ENCODE measurements at regions not wholly inside any gene's neighbourhood (a gene's known extent, or its start where the extent isn't known, plus 50 kb on each side); places are given as distances from the start of the nearest gene placed in this dataset.
A peak's percentile ranks its signal among the peaks of the same experiment; 100 is the strongest.

- peaks cover 19% of the 10 kb centered on the region for H3K9me3 Mint-ChIP-seq
- H3K36me3 Mint-ChIP-seq (ENCODE audit: low read depth): no peaks in the 10 kb centered on the region
- no peaks in the 10 kb centered on the region for H3K4me1 Mint-ChIP-seq
These were observed 116.5 kb downstream of the NOL4 start for GRCh38 chr18:34108206-34108605.

GRCh38 chr18:34098109-34098508, 126.6 kb downstream of the NOL4 start:
- Mint-ChIP-seq H3K27ac (no peak overlapping the region), H3K4me3 (no peak overlapping the region), H3K4me1 (peaks cover 6% of the 10 kb centered on the region), H3K9me3 (no peaks in the 10 kb centered on the region), H3K36me3 (ENCODE audit: low read depth) (no peaks in the 10 kb centered on the region), H3K27me3 (ENCODE audit: low read depth, poor library complexity) (peaks cover 4% of the 10 kb centered on the region)
- TF ChIP-seq, protein P1, sequence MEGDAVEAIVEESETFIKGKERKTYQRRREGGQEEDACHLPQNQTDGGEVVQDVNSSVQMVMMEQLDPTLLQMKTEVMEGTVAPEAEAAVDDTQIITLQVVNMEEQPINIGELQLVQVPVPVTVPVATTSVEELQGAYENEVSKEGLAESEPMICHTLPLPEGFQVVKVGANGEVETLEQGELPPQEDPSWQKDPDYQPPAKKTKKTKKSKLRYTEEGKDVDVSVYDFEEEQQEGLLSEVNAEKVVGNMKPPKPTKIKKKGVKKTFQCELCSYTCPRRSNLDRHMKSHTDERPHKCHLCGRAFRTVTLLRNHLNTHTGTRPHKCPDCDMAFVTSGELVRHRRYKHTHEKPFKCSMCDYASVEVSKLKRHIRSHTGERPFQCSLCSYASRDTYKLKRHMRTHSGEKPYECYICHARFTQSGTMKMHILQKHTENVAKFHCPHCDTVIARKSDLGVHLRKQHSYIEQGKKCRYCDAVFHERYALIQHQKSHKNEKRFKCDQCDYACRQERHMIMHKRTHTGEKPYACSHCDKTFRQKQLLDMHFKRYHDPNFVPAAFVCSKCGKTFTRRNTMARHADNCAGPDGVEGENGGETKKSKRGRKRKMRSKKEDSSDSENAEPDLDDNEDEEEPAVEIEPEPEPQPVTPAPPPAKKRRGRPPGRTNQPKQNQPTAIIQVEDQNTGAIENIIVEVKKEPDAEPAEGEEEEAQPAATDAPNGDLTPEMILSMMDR (IDR thresholded peaks at IDR 0.05): no peak
- DNase-seq: peak; percentile 6

More at GRCh38 chr18:34108206-34108605, 116.5 kb downstream of the NOL4 start:
- no peak for DNase-seq
- no peak overlapping the region for H3K27ac Mint-ChIP-seq
- TF ChIP-seq, protein P1 (IDR thresholded peaks at IDR 0.05): no peak
- H3K4me3 Mint-ChIP-seq: no peak overlapping the region
- peaks cover 4% of the 10 kb centered on the region for H3K27me3 Mint-ChIP-seq (ENCODE audit: low read depth, poor library complexity)

DNA sequence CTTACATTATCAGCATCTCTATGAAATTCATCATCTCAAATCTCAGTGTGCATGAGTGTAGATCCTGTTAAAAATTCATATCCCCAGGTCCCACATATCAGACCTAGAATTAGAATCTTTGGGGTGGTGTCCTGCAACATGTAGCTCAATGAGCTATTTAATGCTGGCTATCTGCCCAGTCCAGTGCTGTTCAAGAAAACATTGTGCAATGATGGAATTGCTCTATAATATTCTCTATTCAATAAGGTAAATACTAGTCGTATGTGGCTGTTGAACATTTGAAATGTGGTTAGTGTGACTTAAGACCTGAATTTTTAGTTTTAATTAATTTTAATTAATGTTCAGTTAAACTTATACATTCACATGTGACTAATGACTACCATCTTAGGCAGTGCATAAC, 127.4 kb downstream of the NOL4 start:
- H3K36me3 Mint-ChIP-seq (ENCODE audit: low read depth): no peaks in the 10 kb centered on the region
- H3K27me3 Mint-ChIP-seq (ENCODE audit: low read depth, poor library complexity): peaks cover 4% of the 10 kb centered on the region
- no peak overlapping the region for H3K27ac Mint-ChIP-seq
- no peak for DNase-seq
- H3K4me1 Mint-ChIP-seq: peaks cover 6% of the 10 kb centered on the region
- TF ChIP-seq, protein P1 (IDR thresholded peaks at IDR 0.05): no peak
- no peak overlapping the region for H3K4me3 Mint-ChIP-seq
- H3K9me3 Mint-ChIP-seq: no peaks in the 10 kb centered on the region

GRCh38 chr18:34094148-34094547, 130.6 kb downstream of the NOL4 start:
- Mint-ChIP-seq H3K27ac (no peak overlapping the region), H3K4me3 (no peak overlapping the region), H3K27me3 (ENCODE audit: low read depth, poor library complexity) (peaks cover 4% of the 10 kb centered on the region), H3K9me3 (no peaks in the 10 kb centered on the region), H3K4me1 (peaks cover 6% of the 10 kb centered on the region), H3K36me3 (ENCODE audit: low read depth) (no peaks in the 10 kb centered on the region)
- no peak for DNase-seq
- TF ChIP-seq, protein P1 (IDR thresholded peaks at IDR 0.05): no peak

GRCh38 chr18:34092796-34093195, 131.9 kb downstream of the NOL4 start:
- DNase-seq: no peak
- Mint-ChIP-seq H3K36me3 (ENCODE audit: low read depth) (no peaks in the 10 kb centered on the region), H3K27ac (no peak overlapping the region), H3K9me3 (no peaks in the 10 kb centered on the region), H3K4me3 (no peak overlapping the region), H3K27me3 (ENCODE audit: low read depth, poor library complexity) (peaks cover 4% of the 10 kb centered on the region), H3K4me1 (peaks cover under 1% of the 10 kb centered on the region)
- TF ChIP-seq, protein P1 (IDR thresholded peaks at IDR 0.05): no peak

DNA sequence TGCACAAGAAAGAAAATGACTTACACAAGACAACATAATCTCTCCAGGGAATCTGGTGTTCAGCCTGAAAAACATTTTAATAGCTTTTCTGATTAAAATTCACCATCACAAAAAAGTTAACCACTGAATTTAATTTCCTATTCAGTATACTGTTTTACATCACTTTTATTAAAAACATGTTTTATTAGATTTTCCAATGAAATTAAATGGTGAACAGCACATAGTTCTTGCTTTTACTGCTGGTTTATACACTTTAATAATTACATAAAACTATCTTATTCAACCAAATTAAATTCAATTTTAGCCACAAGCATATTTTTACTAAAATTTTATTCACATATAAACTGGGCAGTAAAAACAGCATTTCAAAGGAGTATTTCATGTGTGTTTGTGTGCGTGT, 138.3 kb downstream of the NOL4 start:
- Mint-ChIP-seq H3K4me3 (no peak overlapping the region), H3K27me3 (ENCODE audit: low read depth, poor library complexity) (no peaks in the 10 kb centered on the region), H3K4me1 (peaks cover 8% of the 10 kb centered on the region), H3K36me3 (ENCODE audit: low read depth) (no peaks in the 10 kb centered on the region), H3K27ac (no peak overlapping the region), H3K9me3 (no peaks in the 10 kb centered on the region)
- TF ChIP-seq, protein P1 (IDR thresholded peaks at IDR 0.05): no peak
- DNase-seq: no peak

Measured in nephron progenitor cell (in vitro differentiated cells).